Gastroesophageal sphincter (tissue), 4 donors: ENCODE measurements at regions not wholly inside any gene's neighbourhood (a gene's known extent, or its start where the extent isn't known, plus 50 kb on each side); places are given as distances from the start of the nearest gene placed in this dataset.

Source experiments
- ATAC-seq: fragments of 150-250 bp; one replicate; pipeline ENCODE4 v1.9.1; 2016; ENCODE audit warnings: mild to moderate bottlenecking, moderate library complexity
- H3K27ac ChIP-seq, 4 donors: fragments of 200-600 bp; sonication (generic) in 3 of 4; 1 replicate in 3 of 4; 2 replicates in 1 of 4; pipeline ENCODE4 v1.5.1; 2016 to 2019
- H3K27me3 ChIP-seq: fragments of 200-600 bp; sonication (generic); one replicate; pipeline ENCODE4 v1.5.1; 2019
- H3K36me3 ChIP-seq, 2 donors: fragments of 200-600 bp; sonication (generic); one replicate each; pipeline ENCODE4 v1.5.1; 2019; ENCODE audit warnings: control low read depth in 1 of 2
- H3K4me1 ChIP-seq, 3 donors: fragments of 200-600 bp; sonication (generic); 1 replicate in 2 of 3; 2 replicates in 1 of 3; pipeline ENCODE4 v1.5.1; 2016 to 2019; ENCODE audit warnings: control low read depth in 2 of 3
- H3K4me3 ChIP-seq, 2 donors: fragments of 200-600 bp; sonication (generic); one replicate each; pipeline ENCODE4 v1.5.1; 2019; ENCODE audit warnings: mild to moderate bottlenecking in 1 of 2, moderate library complexity in 1 of 2
- H3K9me3 ChIP-seq, 3 donors: fragments of 200-600 bp; sonication (generic); one replicate each; pipeline ENCODE4 v1.5.1; 2017 to 2019; ENCODE audit warnings: control low read depth in 2 of 3
- CTCF ChIP-seq, 4 experiments: fragments of 200-600 bp in 2 of 4; fragments of 450-650 bp in 2 of 4; sonication (generic) in 1 of 4; IDR thresholded peaks; one replicate each; pipeline ENCODE4 v1.5.1; 2017 to 2019; ENCODE audit warnings: antibody characterized with exemption in 4 of 4, mild to moderate bottlenecking in 2 of 4, moderate library complexity in 2 of 4
- EP300 ChIP-seq: sonication (generic); formaldehyde crosslinking; IDR thresholded peaks from one replicate; pipeline ENCODE4 v1.6.1; 2017; ENCODE audit warnings: antibody characterized with exemption, mild to moderate bottlenecking
- POLR2A ChIP-seq, 2 donors: fragments of 450-650 bp; IDR thresholded peaks; one replicate each; pipeline ENCODE4 v1.6.1; 2017; ENCODE audit warnings: antibody characterized with exemption in 2 of 2, mild to moderate bottlenecking in 2 of 2, moderate library complexity in 1 of 2
- POLR2AphosphoS5 ChIP-seq: sonication (generic); formaldehyde crosslinking; IDR thresholded peaks from one replicate; pipeline ENCODE4 v1.6.1; 2017; ENCODE audit warnings: antibody characterized with exemption
- WGBS, 2 donors: methylation state at CpG; one replicate each; pipeline ENCODE4 v1.1.5; 2018; ENCODE audit warnings: low coverage in 1 of 2; 5-methylcytosine and 5-hydroxymethylcytosine counted together

GRCh38 chr18:24964216-24964615, 387.8 kb downstream of the ZNF521 start:
- no peak for ATAC-seq
- Histone ChIP-seq H3K27me3 (peaks cover 11% of the 10 kb centered on the region), H3K4me3 (no peak overlapping the region), H3K36me3 (no peaks in the 10 kb centered on the region), H3K4me1 (no peaks in the 10 kb centered on the region), H3K9me3 (peaks cover 0 to 5% (median 0%) of the 10 kb centered on the region in 3 donors), H3K27ac (no peak overlapping the region)
- TF ChIP-seq CTCF (IDR thresholded peaks at IDR 0.05): no peak
- no peak for TF ChIP-seq EP300
- TF ChIP-seq POLR2A (IDR thresholded peaks at IDR 0.05): no peak
- no peak for TF ChIP-seq POLR2AphosphoS5
- WGBS, 2 donors: 60 to 69% methylated on average over 3 to 4 of the region's 4 CpGs

- Histone ChIP-seq H3K9me3 (peaks cover 0 to 5% (median 0%) of the 10 kb centered on the region in 3 donors), H3K36me3 (no peaks in the 10 kb centered on the region), H3K4me3 (no peak overlapping the region), H3K4me1 (no peaks in the 10 kb centered on the region), H3K27ac (no peak overlapping the region), H3K27me3 (no peaks in the 10 kb centered on the region)
- TF ChIP-seq CTCF (IDR thresholded peaks at IDR 0.05) (no peak), POLR2AphosphoS5 (no peak), POLR2A (IDR thresholded peaks at IDR 0.05) (no peak), EP300 (no peak)
- 73 to 74% methylated on average over 3 of the region's 3 CpGs for WGBS, 2 donors
- ATAC-seq: no peak
These were observed 383.7 kb downstream of the ZNF521 start for GRCh38 chr18:24968238-24968775.

- TF ChIP-seq POLR2AphosphoS5: no peak
- no peak for TF ChIP-seq CTCF (IDR thresholded peaks at IDR 0.05)
- TF ChIP-seq POLR2A (IDR thresholded peaks at IDR 0.05): no peak
- TF ChIP-seq EP300: no peak
- no peaks in the 10 kb centered on the region for H3K4me1 ChIP-seq
- H3K36me3 ChIP-seq: no peaks in the 10 kb centered on the region
- ATAC-seq: no peak
- H3K27ac ChIP-seq: no peak overlapping the region
- H3K9me3 ChIP-seq: no peaks in the 10 kb centered on the region
- H3K27me3 ChIP-seq: no peaks in the 10 kb centered on the region
- H3K4me3 ChIP-seq: no peak overlapping the region
- WGBS, 2 donors: 83 to 100% methylated on average over 4 of the region's 4 CpGs
These were observed 379.4 kb downstream of the ZNF521 start for GRCh38 chr18:24972577-24972976.

GRCh38 chr18:24974431-24974830, 377.5 kb downstream of the ZNF521 start:
- TF ChIP-seq POLR2AphosphoS5 (no peak), EP300 (no peak), CTCF (IDR thresholded peaks at IDR 0.05) (no peak), POLR2A (IDR thresholded peaks at IDR 0.05) (no peak)
- 53 to 86% methylated on average over 1 to 2 of the region's 2 CpGs for WGBS, 2 donors
- Histone ChIP-seq H3K27me3 (peaks cover 6% of the 10 kb centered on the region), H3K27ac (no peak overlapping the region), H3K4me1 (no peaks in the 10 kb centered on the region), H3K4me3 (no peak overlapping the region), H3K36me3 (no peaks in the 10 kb centered on the region), H3K9me3 (no peaks in the 10 kb centered on the region)
- ATAC-seq: no peak

- Histone ChIP-seq H3K36me3 (no peaks in the 10 kb centered on the region), H3K27ac (no peak overlapping the region), H3K27me3 (peaks cover 15% of the 10 kb centered on the region), H3K4me1 (no peaks in the 10 kb centered on the region), H3K9me3 (no peaks in the 10 kb centered on the region), H3K4me3 (no peak overlapping the region)
- no peak for TF ChIP-seq EP300
- no peak for TF ChIP-seq POLR2AphosphoS5
- TF ChIP-seq CTCF (IDR thresholded peaks at IDR 0.05): no peak
- no peak for TF ChIP-seq POLR2A (IDR thresholded peaks at IDR 0.05)
- no peak for ATAC-seq
- WGBS, 2 donors: 89 to 98% methylated on average over 5 to 6 of the region's 6 CpGs
These were observed 376.2 kb downstream of the ZNF521 start for GRCh38 chr18:24975496-24976372.
